BE2C (cell line): ENCODE measurements at regions not wholly inside any gene's neighbourhood (a gene's known extent, or its start where the extent isn't known, plus 50 kb on each side); places are given as distances from the start of the nearest gene placed in this dataset.
"Not testable (repeated sequence)": the region's sequence is repeated elsewhere in the genome, so short reads cannot be mapped to it uniquely, and the experiment has no call there.

Source experiments
- DNase-seq: peaks from one replicate; pipeline ENCODE4 v3.0.0-alpha.2; 2020
- H3K27me3 ChIP-seq: fragments of 250-450 bp; sonication (Bioruptor Pico); 2 replicates; pipeline ENCODE4 v1.5.1; 2020; ENCODE audit warnings: mild to moderate bottlenecking
- H3K36me3 ChIP-seq: fragments of 250-450 bp; sonication (Bioruptor Pico); 2 replicates; pipeline ENCODE4 v1.5.1; 2020; ENCODE audit warnings: mild to moderate bottlenecking
- H3K4me1 ChIP-seq: fragments of 250-450 bp; sonication (Bioruptor Pico); 2 replicates; pipeline ENCODE4 v1.5.1; 2020
- H3K4me3 ChIP-seq: 2 replicates; pipeline ENCODE4 v1.5.1; 2011; ENCODE audit warnings: low read depth, low read length
- H3K9me3 ChIP-seq: fragments of 250-450 bp; sonication (Bioruptor Pico); 2 replicates; pipeline ENCODE4 v1.5.1; 2020
- CTCF ChIP-seq: IDR thresholded peaks from 2 replicates; pipeline ENCODE4 v1.5.1; 2012; ENCODE audit warnings: mild to moderate bottlenecking, low read depth, low read length

- Histone ChIP-seq H3K4me3 (no peak overlapping the region), H3K4me1 (no peaks in the 10 kb centered on the region), H3K27me3 (no peaks in the 10 kb centered on the region), H3K9me3 (no peaks in the 10 kb centered on the region), H3K36me3 (no peaks in the 10 kb centered on the region)
- TF ChIP-seq CTCF, result no peak
- no peak for DNase-seq
Measured at GRCh38 chr7:91427051-91427450, 162.8 kb downstream of the FZD1 start.

- Histone ChIP-seq H3K4me1 (no peaks in the 10 kb centered on the region), H3K27me3 (no peaks in the 10 kb centered on the region), H3K9me3 (no peaks in the 10 kb centered on the region), H3K4me3 (no peak overlapping the region), H3K36me3 (no peaks in the 10 kb centered on the region)
- no peak for TF ChIP-seq CTCF
- DNase-seq, result no peak
Measured at GRCh38 chr7:91431601-91432000, 167.4 kb downstream of the FZD1 start.

GRCh38 chr7:91434836-91435235 is 170.6 kb downstream of the FZD1 start:
- H3K27me3 ChIP-seq, result no peaks in the 10 kb centered on the region
- H3K4me3 ChIP-seq, result no peak overlapping the region
- no peaks in the 10 kb centered on the region for H3K4me1 ChIP-seq
- H3K36me3 ChIP-seq, result no peaks in the 10 kb centered on the region
- DNase-seq, result no peak
- TF ChIP-seq CTCF, result no peak
- no peaks in the 10 kb centered on the region for H3K9me3 ChIP-seq

DNA sequence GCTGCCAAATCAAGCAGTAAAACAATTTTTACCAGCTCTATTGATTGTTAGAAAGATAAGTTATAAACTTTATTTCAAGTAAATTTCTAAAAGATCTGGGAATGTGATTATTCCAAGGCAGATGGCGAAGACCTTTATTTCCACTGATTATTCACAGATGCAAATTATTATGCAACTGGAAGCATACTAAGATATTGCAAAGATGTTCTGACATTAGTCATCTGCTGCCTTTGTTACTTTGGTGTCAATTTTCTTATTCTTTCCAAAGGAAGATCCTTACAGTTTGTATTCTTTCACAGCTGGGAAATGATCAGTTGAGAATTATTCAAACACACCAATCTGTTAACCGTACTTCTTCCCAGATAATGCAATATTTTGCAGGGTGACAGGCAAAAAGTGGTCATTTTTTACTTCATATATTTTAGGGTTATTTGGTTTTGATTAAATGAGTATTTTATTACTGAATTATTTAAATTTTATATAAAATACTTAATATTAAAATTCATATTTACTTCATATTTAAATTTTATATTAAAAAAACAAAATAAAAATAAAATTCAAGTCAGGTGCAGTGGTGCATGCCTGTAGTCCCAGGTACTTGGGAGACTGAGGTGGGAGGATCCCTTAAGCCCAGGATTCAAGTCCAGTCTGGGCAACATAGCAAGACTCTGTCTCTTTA is 171.3 kb downstream of the FZD1 start:
- Histone ChIP-seq H3K4me1 (no peaks in the 10 kb centered on the region), H3K36me3 (no peaks in the 10 kb centered on the region), H3K27me3 (no peaks in the 10 kb centered on the region), H3K4me3 (no peak overlapping the region), H3K9me3 (no peaks in the 10 kb centered on the region)
- DNase-seq, result no peak
- no peak for TF ChIP-seq CTCF

GRCh38 chr7:91436655-91437054 is 172.4 kb downstream of the FZD1 start:
- Histone ChIP-seq H3K36me3 (no peaks in the 10 kb centered on the region), H3K4me3 (no peak overlapping the region), H3K9me3 (no peaks in the 10 kb centered on the region), H3K27me3 (no peaks in the 10 kb centered on the region), H3K4me1 (no peaks in the 10 kb centered on the region)
- no peak for TF ChIP-seq CTCF
- DNase-seq, result no peak

- not testable (repeated sequence) for H3K36me3 ChIP-seq, H3K4me3 ChIP-seq, DNase-seq, H3K9me3 ChIP-seq, H3K4me1 ChIP-seq, H3K27me3 ChIP-seq
Measured at GRCh38 chr7:91440198-91440597, 176.0 kb downstream of the FZD1 start.

DNA sequence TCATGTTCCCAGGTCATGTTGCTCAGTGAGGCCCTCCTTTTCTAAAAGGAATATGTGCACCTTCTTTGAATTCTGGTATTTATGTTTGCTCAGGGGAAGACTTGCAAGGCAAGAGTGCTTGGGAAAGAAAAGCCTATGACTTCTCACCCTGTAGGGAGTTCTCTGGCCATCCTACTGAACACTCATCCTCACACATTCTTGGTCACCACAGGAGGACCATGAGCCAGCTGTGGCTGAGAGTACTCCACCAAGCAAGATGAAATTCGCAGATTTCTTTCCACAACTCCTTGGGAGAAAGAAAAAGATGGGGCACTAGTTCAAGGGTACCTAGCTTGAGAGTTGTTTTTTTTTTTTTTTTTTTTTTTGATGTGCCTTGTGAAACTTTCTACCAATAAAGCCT is 179.6 kb downstream of the FZD1 start:
- TF ChIP-seq CTCF, result no peak
- H3K36me3 ChIP-seq, result no peaks in the 10 kb centered on the region
- DNase-seq, result no peak
- no peaks in the 10 kb centered on the region for H3K4me1 ChIP-seq
- no peak overlapping the region for H3K4me3 ChIP-seq
- H3K27me3 ChIP-seq, result no peaks in the 10 kb centered on the region
- no peaks in the 10 kb centered on the region for H3K9me3 ChIP-seq
